ENCODE measurements at regions not wholly inside any gene's neighbourhood (a gene's known extent, or its start where the extent isn't known, plus 50 kb on each side); places are given as distances from the start of the nearest gene placed in this dataset.

GRCh38 chr12:66742508-66743367 lies 63.9 kb upstream of the GRIP1 start:
- peak in 1 of 2 donors; percentile 11 for DNase-seq
- intact Hi-C loops (cut with micrococcal nuclease), result no loop called here
- TF ChIP-seq CTCF (IDR thresholded peaks at IDR 0.05), result no peak

GRCh38 chr12:66744461-66744860 lies 65.6 kb upstream of the GRIP1 start:
- no peak for TF ChIP-seq CTCF (IDR thresholded peaks at IDR 0.05)
- Mint-ChIP-seq H3K4me1 (peaks cover 14 to 15% of the 10 kb centered on the region in 2 donors), H3K27me3 (ENCODE audit: low read depth in 2 of 2) (peaks cover 8 to 13% of the 10 kb centered on the region in 2 donors), H3K9me3 (no peaks in the 10 kb centered on the region), H3K4me3 (no peak overlapping the region), H3K27ac (no peak overlapping the region), H3K36me3 (no peaks in the 10 kb centered on the region)
- no peaks in the 10 kb centered on the region for H3K9me3 ChIP-seq (ENCODE audit: control insufficient read depth, insufficient read depth, low read length)
- no peaks in the 10 kb centered on the region for H3K36me3 ChIP-seq (ENCODE audit: control insufficient read depth, insufficient read depth, low read length)
- ATAC-seq (no peak), DNase-seq (no peak)
- intact Hi-C loops (cut with micrococcal nuclease), result no loop called here
- 98% methylated on average over 3 of the region's 3 CpGs for WGBS (ENCODE audit: insufficient coverage)
- no peak overlapping the region for H3K4me3 ChIP-seq (ENCODE audit: low read length)
- H3K27ac ChIP-seq (ENCODE audit: low read length), result no peak overlapping the region
- H3K27me3 ChIP-seq (ENCODE audit: control insufficient read depth, insufficient read depth, low read length), result peaks cover under 1% of the 10 kb centered on the region
- peaks cover 2% of the 10 kb centered on the region for H3K4me1 ChIP-seq (ENCODE audit: control insufficient read depth, insufficient read depth, low read length)

More at GRCh38 chr12:66742508-66743367, 63.9 kb upstream of the GRIP1 start:
- peaks cover 2% of the 10 kb centered on the region for H3K4me1 ChIP-seq (ENCODE audit: control insufficient read depth, insufficient read depth, low read length)
- no peaks in the 10 kb centered on the region for H3K36me3 ChIP-seq (ENCODE audit: control insufficient read depth, insufficient read depth, low read length)
- H3K27me3 ChIP-seq (ENCODE audit: control insufficient read depth, insufficient read depth, low read length), result no peaks in the 10 kb centered on the region
- H3K4me1 Mint-ChIP-seq, result peaks cover 14 to 15% of the 10 kb centered on the region in 2 donors
- H3K27ac Mint-ChIP-seq, result peak overlapping the region in 1 of 2 donors; percentile 44
- no peaks in the 10 kb centered on the region for H3K36me3 Mint-ChIP-seq
- H3K4me3 Mint-ChIP-seq, result peak overlapping the region; percentile 28
- no peak overlapping the region for H3K27ac ChIP-seq (ENCODE audit: low read length)
- no peaks in the 10 kb centered on the region for H3K9me3 Mint-ChIP-seq
- no peak for ATAC-seq
- H3K27me3 Mint-ChIP-seq (ENCODE audit: low read depth in 2 of 2), result peaks cover 4 to 13% of the 10 kb centered on the region in 2 donors
- H3K9me3 ChIP-seq (ENCODE audit: control insufficient read depth, insufficient read depth, low read length), result no peaks in the 10 kb centered on the region
- H3K4me3 ChIP-seq (ENCODE audit: low read length), result no peak overlapping the region
- 74% methylated on average over 1 of the region's 2 CpGs for WGBS (ENCODE audit: insufficient coverage)

- Histone ChIP-seq H3K4me3 (ENCODE audit: low read length) (no peak overlapping the region), H3K27me3 (ENCODE audit: control insufficient read depth, insufficient read depth, low read length) (peaks cover 3% of the 10 kb centered on the region), H3K36me3 (ENCODE audit: control insufficient read depth, insufficient read depth, low read length) (no peaks in the 10 kb centered on the region), H3K4me1 (ENCODE audit: control insufficient read depth, insufficient read depth, low read length) (peaks cover 2% of the 10 kb centered on the region), H3K27ac (ENCODE audit: low read length) (no peak overlapping the region), H3K9me3 (ENCODE audit: control insufficient read depth, insufficient read depth, low read length) (no peaks in the 10 kb centered on the region)
- 59% methylated on average over 3 of the region's 3 CpGs for WGBS (ENCODE audit: insufficient coverage)
- H3K9me3 Mint-ChIP-seq, result no peaks in the 10 kb centered on the region
- DNase-seq (no peak), ATAC-seq (no peak)
- intact Hi-C loops (cut with micrococcal nuclease), result no loop called here
- no peaks in the 10 kb centered on the region for H3K36me3 Mint-ChIP-seq
- peaks cover 14 to 15% of the 10 kb centered on the region in 2 donors for H3K4me1 Mint-ChIP-seq
- TF ChIP-seq CTCF (IDR thresholded peaks at IDR 0.05), result no peak
- H3K27ac Mint-ChIP-seq, result no peak overlapping the region
- H3K27me3 Mint-ChIP-seq (ENCODE audit: low read depth in 2 of 2), result peaks cover 6 to 17% of the 10 kb centered on the region in 2 donors
- H3K4me3 Mint-ChIP-seq, result no peak overlapping the region
Measured at GRCh38 chr12:66744956-66745383, 66.1 kb upstream of the GRIP1 start.
